Body of pancreas (tissue), 4 donors: ENCODE measurements at regions not wholly inside any gene's neighbourhood (a gene's known extent, or its start where the extent isn't known, plus 50 kb on each side); places are given as distances from the start of the nearest gene placed in this dataset.

Experiments
- CTCF ChIP-seq, 7 experiments: fragments of 450-650 bp in 4 of 7; fragments of 200-600 bp in 3 of 7; sonication (generic) in 3 of 7; IDR thresholded peaks; one replicate each; pipeline ENCODE4 v1.5.1; 2016 to 2019; ENCODE audit warnings: antibody characterized with exemption in 7 of 7
- POLR2A ChIP-seq, 3 donors: fragments of 450-650 bp; IDR thresholded peaks; one replicate each; pipeline ENCODE4 v1.6.1; 2016; ENCODE audit warnings: antibody characterized with exemption in 3 of 3, mild to moderate bottlenecking in 2 of 3

DNA sequence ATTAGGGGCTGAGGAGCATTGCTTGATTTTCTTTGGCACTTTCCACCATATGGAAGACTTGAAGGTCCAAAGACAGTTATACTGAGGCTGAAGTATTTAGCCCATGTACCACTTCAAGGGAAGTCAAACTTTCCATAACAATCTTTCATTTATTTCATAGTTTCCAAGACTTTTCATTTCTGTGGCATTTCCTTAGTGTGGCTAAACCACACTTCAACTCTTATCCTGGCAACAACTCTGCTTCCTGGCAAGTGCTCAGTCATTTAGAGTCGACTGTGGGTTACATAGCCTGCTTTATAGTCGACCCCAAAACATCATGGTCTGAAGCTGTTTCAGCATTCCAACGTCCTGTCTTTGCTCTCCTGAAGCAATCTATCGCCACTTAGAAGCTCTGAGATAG, 343.0 kb upstream of the SEMA3D start:
- TF ChIP-seq CTCF (IDR thresholded peaks at IDR 0.05) (no peak), POLR2A (IDR thresholded peaks at IDR 0.05) (no peak)
